ENCODE measurements at regions not wholly inside any gene's neighbourhood (a gene's known extent, or its start where the extent isn't known, plus 50 kb on each side); places are given as distances from the start of the nearest gene placed in this dataset.
A peak's percentile ranks its signal among the peaks of the same experiment; 100 is the strongest.

DNA sequence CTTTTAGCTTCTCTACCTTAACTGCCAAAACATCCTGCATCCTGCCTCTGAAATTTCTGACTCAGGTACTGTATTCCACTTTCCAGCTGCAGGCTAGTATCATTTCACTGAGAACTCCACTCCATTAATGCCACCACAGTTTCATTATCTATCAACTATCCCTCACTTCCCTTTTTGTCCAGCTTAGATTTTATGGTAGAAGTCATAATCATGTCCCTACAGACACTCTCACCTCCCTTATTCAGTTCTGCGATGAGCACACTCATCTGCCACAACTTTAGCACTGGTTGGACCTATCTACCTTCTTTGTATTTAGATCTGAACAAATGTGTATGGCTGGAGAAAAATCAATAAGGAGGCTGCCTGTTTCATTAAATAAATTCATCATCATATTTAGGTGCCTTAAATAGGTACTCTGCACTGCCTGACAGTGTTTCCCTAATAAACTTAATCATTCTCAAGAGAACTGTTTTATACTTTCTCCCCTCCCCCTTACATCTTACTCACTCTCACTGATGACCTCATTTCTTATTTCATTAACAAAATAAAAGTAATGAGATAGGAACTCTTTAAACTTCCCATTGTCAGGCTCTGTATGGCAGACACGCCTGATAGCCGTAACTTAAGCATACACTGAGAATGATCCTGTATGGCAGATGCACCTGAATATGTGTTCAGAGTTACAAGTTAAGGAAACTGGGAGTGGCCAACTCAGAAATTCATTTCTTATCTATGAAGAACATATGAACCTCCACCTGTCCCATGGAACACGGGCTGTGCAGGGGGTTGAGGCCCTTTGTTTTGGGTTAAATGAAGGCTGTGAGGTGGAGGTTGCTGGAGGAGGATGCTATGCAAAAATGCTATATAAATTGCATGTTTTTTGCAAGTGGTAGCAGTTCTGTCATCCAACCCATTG, 95.3 kb upstream of the MAN1A1 start (continued):
- TF ChIP-seq XRCC4 (IDR thresholded peaks at IDR 0.05; ENCODE audit: extremely low read depth, insufficient read depth, insufficient read length) (no peak), ZNF584 (CRISPR knock-in tag; IDR thresholded peaks at IDR 0.05; ENCODE audit: low read depth) (no peak), SOX6 (IDR thresholded peaks at IDR 0.05) (0 out of 2 replicates have a peak, but pooled peaks have one; percentile 54)

DNA sequence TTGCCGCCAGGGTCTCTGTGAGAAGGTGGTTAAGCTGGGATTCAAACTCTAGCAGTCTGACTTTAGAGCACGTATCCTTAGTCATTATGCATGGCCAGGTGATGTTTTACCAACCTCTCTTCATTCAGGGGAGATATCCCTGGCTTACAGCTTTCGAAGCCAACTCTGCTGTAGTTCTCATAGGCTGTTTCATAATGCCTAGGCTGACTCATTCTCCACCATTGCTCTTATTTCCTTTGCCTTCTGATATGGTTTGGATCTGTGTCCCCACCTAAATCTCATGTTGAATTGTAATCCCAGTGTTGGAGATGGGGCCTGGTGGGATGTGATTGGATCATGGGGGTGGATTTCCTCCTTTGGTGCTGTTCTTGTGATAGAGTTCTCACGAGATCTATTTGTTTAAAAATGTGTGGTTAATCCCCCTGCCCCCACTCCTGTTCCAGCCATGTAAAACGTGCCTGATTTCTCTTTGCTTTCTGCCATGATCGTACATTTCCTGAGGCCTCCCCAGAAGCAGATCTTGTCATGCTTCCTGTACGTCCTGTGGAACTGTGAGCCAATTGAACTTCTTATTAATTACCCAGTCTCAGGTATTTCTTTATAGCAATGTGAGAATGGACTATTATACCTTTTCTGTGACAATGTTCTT, 94.6 kb upstream of the MAN1A1 start:
- H3K36me3 ChIP-seq (ENCODE audit: control insufficient read depth, insufficient read depth, low read length) = no peaks in the 10 kb centered on the region
- no peak overlapping the region for H3K4me3 ChIP-seq
- POLR2A ChIA-PET = interaction anchor here (0.6 to 1.0 kb wide), 3 partner anchors 10 to 352 kb away, joined by 3 read pairs; no protein-coding TSS in a partner anchor
- peaks cover 0 to 31% of the 10 kb centered on the region in 2 experiments; a peak in 2 of 5 replicates for H3K4me1 ChIP-seq (replicated peaks in 1 of 2; ENCODE audit: control insufficient read depth in 2 of 2, insufficient read depth in 2 of 2, low read length in 2 of 2)
- in situ Hi-C loops (cut with MboI) = no loop called here
- H2AFZ ChIP-seq (ENCODE audit: low read depth, low read length) = no peak overlapping the region
- WGBS (ENCODE audit: insufficient coverage, low coverage, missing lambda C conversion rate) = 54% methylated on average over 7 of the region's 7 CpGs
- H3K27me3 ChIP-seq (ENCODE audit: control insufficient read depth in 2 of 2, insufficient read depth in 2 of 2, low read length in 2 of 2) = no peaks in the 10 kb centered on the region
- no peak overlapping the region; the same call in 1 of the 2 replicates for H3K4me2 ChIP-seq (ENCODE audit: insufficient read depth, low read length)
- no peak for DNase-seq (ENCODE audit: extremely low read depth in 1 of 4, low spot score in 3 of 4)
- no TSS peak for BruUV-seq (replicated peaks)
- CTCF ChIA-PET (ENCODE audit: low intra/inter-chr PET ratio) = no interaction called here
- no peak for FAIRE-seq
- intact Hi-C loops (cut with micrococcal nuclease) = no loop called here
- no peaks in the 10 kb centered on the region for H3K79me2 ChIP-seq (ENCODE audit: control insufficient read depth, insufficient read depth, low read length)
- ATAC-seq = peak; percentile 8; the same call in 1 of the 3 replicates
- H3K9me1 ChIP-seq (ENCODE audit: control insufficient read depth, insufficient read depth, low read length) = no peaks in the 10 kb centered on the region
- no peak overlapping the region for H3K27ac ChIP-seq (ENCODE audit: extremely low read depth, low read depth, low read length)
- H4K20me1 ChIP-seq (replicated peaks; ENCODE audit: control insufficient read depth, insufficient read depth, low read length) = no peaks in the 10 kb centered on the region
- peaks cover 5% of the 10 kb centered on the region; the same call in 1 of the 2 replicates for H3K9me3 ChIP-seq (replicated peaks; ENCODE audit: control insufficient read depth, insufficient read depth, low read depth, low read length)
- no peak overlapping the region for H3K9ac ChIP-seq (ENCODE audit: insufficient read depth in 1 of 2, low read depth in 2 of 2, low read length in 2 of 2)
- TF ChIP-seq ZNF431 (CRISPR knock-in tag; IDR thresholded peaks at IDR 0.05) = peak; percentile 91
- TF ChIP-seq, protein P1, sequence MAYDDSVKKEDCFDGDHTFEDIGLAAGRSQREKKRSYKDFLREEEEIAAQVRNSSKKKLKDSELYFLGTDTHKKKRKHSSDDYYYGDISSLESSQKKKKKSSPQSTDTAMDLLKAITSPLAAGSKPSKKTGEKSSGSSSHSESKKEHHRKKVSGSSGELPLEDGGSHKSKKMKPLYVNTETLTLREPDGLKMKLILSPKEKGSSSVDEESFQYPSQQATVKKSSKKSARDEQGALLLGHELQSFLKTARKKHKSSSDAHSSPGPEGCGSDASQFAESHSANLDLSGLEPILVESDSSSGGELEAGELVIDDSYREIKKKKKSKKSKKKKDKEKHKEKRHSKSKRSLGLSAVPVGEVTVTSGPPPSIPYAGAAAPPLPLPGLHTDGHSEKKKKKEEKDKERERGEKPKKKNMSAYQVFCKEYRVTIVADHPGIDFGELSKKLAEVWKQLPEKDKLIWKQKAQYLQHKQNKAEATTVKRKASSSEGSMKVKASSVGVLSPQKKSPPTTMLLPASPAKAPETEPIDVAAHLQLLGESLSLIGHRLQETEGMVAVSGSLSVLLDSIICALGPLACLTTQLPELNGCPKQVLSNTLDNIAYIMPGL (CRISPR knock-in tag; IDR thresholded peaks at IDR 0.05) = no peak
- TF ChIP-seq, protein P2, sequence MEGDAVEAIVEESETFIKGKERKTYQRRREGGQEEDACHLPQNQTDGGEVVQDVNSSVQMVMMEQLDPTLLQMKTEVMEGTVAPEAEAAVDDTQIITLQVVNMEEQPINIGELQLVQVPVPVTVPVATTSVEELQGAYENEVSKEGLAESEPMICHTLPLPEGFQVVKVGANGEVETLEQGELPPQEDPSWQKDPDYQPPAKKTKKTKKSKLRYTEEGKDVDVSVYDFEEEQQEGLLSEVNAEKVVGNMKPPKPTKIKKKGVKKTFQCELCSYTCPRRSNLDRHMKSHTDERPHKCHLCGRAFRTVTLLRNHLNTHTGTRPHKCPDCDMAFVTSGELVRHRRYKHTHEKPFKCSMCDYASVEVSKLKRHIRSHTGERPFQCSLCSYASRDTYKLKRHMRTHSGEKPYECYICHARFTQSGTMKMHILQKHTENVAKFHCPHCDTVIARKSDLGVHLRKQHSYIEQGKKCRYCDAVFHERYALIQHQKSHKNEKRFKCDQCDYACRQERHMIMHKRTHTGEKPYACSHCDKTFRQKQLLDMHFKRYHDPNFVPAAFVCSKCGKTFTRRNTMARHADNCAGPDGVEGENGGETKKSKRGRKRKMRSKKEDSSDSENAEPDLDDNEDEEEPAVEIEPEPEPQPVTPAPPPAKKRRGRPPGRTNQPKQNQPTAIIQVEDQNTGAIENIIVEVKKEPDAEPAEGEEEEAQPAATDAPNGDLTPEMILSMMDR (IDR thresholded peaks at IDR 0.05 in 2 of 3, conservative IDR thresholded peaks at IDR 0.05 in 1 of 3; ENCODE audit: insufficient read depth in 2 of 3, low read depth in 1 of 3, low read length in 3 of 3) = no peak
- TF ChIP-seq CTCFL (IDR thresholded peaks at IDR 0.05; ENCODE audit: borderline replicate concordance, insufficient read depth, low read depth, low read length, poor library complexity, severe bottlenecking) = no peak
- TF ChIP-seq, protein P3, sequence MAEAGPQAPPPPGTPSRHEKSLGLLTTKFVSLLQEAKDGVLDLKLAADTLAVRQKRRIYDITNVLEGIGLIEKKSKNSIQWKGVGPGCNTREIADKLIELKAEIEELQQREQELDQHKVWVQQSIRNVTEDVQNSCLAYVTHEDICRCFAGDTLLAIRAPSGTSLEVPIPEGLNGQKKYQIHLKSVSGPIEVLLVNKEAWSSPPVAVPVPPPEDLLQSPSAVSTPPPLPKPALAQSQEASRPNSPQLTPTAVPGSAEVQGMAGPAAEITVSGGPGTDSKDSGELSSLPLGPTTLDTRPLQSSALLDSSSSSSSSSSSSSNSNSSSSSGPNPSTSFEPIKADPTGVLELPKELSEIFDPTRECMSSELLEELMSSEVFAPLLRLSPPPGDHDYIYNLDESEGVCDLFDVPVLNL (CRISPR knock-in tag; IDR thresholded peaks at IDR 0.05; ENCODE audit: low read depth) = no peak
- no peak for TF ChIP-seq ZNF253 (CRISPR knock-in tag; conservative IDR thresholded peaks at IDR 0.05)
